ENCODE measurements at regions not wholly inside any gene's neighbourhood (a gene's known extent, or its start where the extent isn't known, plus 50 kb on each side); places are given as distances from the start of the nearest gene placed in this dataset.

DNA sequence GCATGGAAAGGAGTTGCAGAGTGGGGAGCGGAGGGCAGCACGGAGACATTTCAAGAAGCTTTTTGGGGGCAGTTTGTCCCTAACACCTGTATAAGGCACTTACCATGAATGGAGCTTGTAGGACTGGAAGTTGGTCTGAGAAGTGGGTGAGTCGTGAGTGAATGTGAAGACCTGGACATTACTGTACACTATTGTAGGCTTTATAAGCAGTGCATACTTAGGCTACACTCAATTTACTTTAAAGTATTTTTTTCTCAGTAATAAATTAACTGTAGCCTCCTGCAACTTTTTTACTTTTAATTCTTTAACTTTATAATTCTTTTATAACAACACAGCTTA lies 141.6 kb upstream of the ETV3 start:
- Histone ChIP-seq H4K20me1 (replicated peaks; ENCODE audit: control insufficient read depth, extremely low read depth, insufficient read depth, low read length) (no peaks in the 10 kb centered on the region), H3K36me3 (ENCODE audit: control insufficient read depth in 2 of 2, extremely low read depth in 1 of 2, insufficient read depth in 2 of 2, low read length in 2 of 2) (no peaks in the 10 kb centered on the region), H3K27me3 (ENCODE audit: control insufficient read depth in 2 of 2, insufficient read depth in 2 of 2, low read length in 2 of 2) (peaks cover 12 to 24% of the 10 kb centered on the region in 2 experiments), H3K27ac (ENCODE audit: insufficient read depth, low read depth, low read length) (no peak overlapping the region), H3K4me3 (replicated peaks in 1 of 3; ENCODE audit: insufficient read depth in 1 of 3, low read depth in 1 of 3, low read length in 3 of 3) (no peak overlapping the region), H2AFZ (ENCODE audit: low read depth, low read length) (no peak overlapping the region), H3K9me1 (replicated peaks; ENCODE audit: control insufficient read depth, extremely low read depth, insufficient read depth, low read length) (no peaks in the 10 kb centered on the region), H3K79me2 (ENCODE audit: control insufficient read depth, insufficient read depth, low read length) (no peaks in the 10 kb centered on the region), H3K4me1 (ENCODE audit: control insufficient read depth, extremely low read depth, insufficient read depth, low read length) (no peaks in the 10 kb centered on the region), H3K4me2 (ENCODE audit: insufficient read depth, low read length) (no peak overlapping the region), H3K9ac (replicated peaks; ENCODE audit: extremely low read depth, insufficient read depth, low read length) (no peak overlapping the region), H3K9me3 (replicated peaks; ENCODE audit: control insufficient read depth, insufficient read depth, low read length) (no peaks in the 10 kb centered on the region)
- POLR2A ChIA-PET, result no interaction called here
- CTCF ChIA-PET, result no interaction called here
- intact Hi-C loops (cut with micrococcal nuclease), result no loop called here
- FAIRE-seq (no peak), DNase-seq (ENCODE audit: low read depth, low spot score) (no peak)
- dilution Hi-C loops (cut with MboI; ENCODE audit: extremely low pct_ligation_motif_present, low sequenced_read_pairs), result no loop called here
- TF ChIP-seq FOS (IDR thresholded peaks at IDR 0.05; ENCODE audit: borderline replicate concordance, insufficient read depth, low read length) (no peak), GATA2 (IDR thresholded peaks at IDR 0.05; ENCODE audit: insufficient read depth, insufficient read length, low read depth, low read length) (no peak), JUN (IDR thresholded peaks at IDR 0.05; ENCODE audit: borderline replicate concordance, insufficient read depth, insufficient read length, low read depth) (no peak), POLR2A (IDR thresholded peaks at IDR 0.05; ENCODE audit: low read depth, low read length) (no peak), MYC (IDR thresholded peaks at IDR 0.05; ENCODE audit: low read depth, low read length) (no peak), POLR2AphosphoS5 (IDR thresholded peaks at IDR 0.05; ENCODE audit: insufficient read depth, low read depth, low read length) (no peak), EZH2 (IDR thresholded peaks at IDR 0.05; ENCODE audit: borderline replicate concordance, low read depth, low read length, severe bottlenecking) (no peak)
- TF ChIP-seq, protein P1, sequence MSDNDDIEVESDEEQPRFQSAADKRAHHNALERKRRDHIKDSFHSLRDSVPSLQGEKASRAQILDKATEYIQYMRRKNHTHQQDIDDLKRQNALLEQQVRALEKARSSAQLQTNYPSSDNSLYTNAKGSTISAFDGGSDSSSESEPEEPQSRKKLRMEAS (IDR thresholded peaks at IDR 0.05; ENCODE audit: insufficient read depth, insufficient read length), result no peak
- TF ChIP-seq, protein P2, sequence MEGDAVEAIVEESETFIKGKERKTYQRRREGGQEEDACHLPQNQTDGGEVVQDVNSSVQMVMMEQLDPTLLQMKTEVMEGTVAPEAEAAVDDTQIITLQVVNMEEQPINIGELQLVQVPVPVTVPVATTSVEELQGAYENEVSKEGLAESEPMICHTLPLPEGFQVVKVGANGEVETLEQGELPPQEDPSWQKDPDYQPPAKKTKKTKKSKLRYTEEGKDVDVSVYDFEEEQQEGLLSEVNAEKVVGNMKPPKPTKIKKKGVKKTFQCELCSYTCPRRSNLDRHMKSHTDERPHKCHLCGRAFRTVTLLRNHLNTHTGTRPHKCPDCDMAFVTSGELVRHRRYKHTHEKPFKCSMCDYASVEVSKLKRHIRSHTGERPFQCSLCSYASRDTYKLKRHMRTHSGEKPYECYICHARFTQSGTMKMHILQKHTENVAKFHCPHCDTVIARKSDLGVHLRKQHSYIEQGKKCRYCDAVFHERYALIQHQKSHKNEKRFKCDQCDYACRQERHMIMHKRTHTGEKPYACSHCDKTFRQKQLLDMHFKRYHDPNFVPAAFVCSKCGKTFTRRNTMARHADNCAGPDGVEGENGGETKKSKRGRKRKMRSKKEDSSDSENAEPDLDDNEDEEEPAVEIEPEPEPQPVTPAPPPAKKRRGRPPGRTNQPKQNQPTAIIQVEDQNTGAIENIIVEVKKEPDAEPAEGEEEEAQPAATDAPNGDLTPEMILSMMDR (IDR thresholded peaks at IDR 0.05; ENCODE audit: extremely low read depth in 1 of 2, insufficient read depth in 1 of 2, low read depth in 1 of 2, low read length in 2 of 2), result no peak
- BruUV-seq (replicated peaks), result no TSS peak

Data from endothelial cell of umbilical vein (primary cell).